GM23338 (cell line): ENCODE measurements at regions not wholly inside any gene's neighbourhood (a gene's known extent, or its start where the extent isn't known, plus 50 kb on each side); places are given as distances from the start of the nearest gene placed in this dataset.

ENCODE experiments used
- ATAC-seq: fragments of 200-7000 bp; cut with Tn5 transposase; 3 replicates; pipeline ENCODE4 v1.9.1; 2020
- DNase-seq: peaks from one replicate; pipeline ENCODE4 v3.0.0-alpha.2; 2015; ENCODE audit warnings: low spot score
- H2AFZ ChIP-seq: fragments of 200-600 bp; sonication (generic); 2 replicates; pipeline ENCODE4 v1.8.0; 2016; ENCODE audit warnings: antibody characterized with exemption, mild to moderate bottlenecking, moderate library complexity
- H3F3A ChIP-seq: fragments of 200-600 bp; sonication (generic); replicated peaks from 2 replicates; pipeline ENCODE4 v1.8.0; 2017; ENCODE audit warnings: antibody characterized with exemption, mixed run types, low read depth
- H3K27ac ChIP-seq: fragments of 200-600 bp; sonication (generic); 2 replicates; pipeline ENCODE4 v1.6.1; 2016; ENCODE audit warnings: low read depth
- H3K27me3 ChIP-seq: fragments of 200-600 bp; sonication (generic); 2 replicates; pipeline ENCODE4 v1.8.0; 2016; ENCODE audit warnings: mild to moderate bottlenecking, mixed run types, moderate library complexity; ENCODE audit not compliant: insufficient read depth
- H3K36me3 ChIP-seq: fragments of 200-600 bp; sonication (generic); 2 replicates; pipeline ENCODE4 v1.8.0; 2016; ENCODE audit warnings: mild to moderate bottlenecking; ENCODE audit not compliant: insufficient read depth
- H3K4me1 ChIP-seq: fragments of 200-600 bp; sonication (generic); 2 replicates; pipeline ENCODE4 v1.8.0; 2016; ENCODE audit warnings: mild to moderate bottlenecking, moderate library complexity; ENCODE audit not compliant: insufficient read depth
- H3K4me2 ChIP-seq: fragments of 200-600 bp; sonication (generic); 2 replicates; pipeline ENCODE4 v1.7.1; 2017; ENCODE audit warnings: mixed run types
- H3K4me3 ChIP-seq: fragments of 200-600 bp; sonication (generic); 2 replicates; pipeline ENCODE4 v1.6.1; 2016; ENCODE audit warnings: mixed run types
- H3K79me2 ChIP-seq: fragments of 200-600 bp; sonication (generic); replicated peaks from 2 replicates; pipeline ENCODE4 v1.8.0; 2017; ENCODE audit warnings: mild to moderate bottlenecking; ENCODE audit not compliant: insufficient read depth
- H3K9me2 ChIP-seq: fragments of 200-600 bp; sonication (generic); 2 replicates; pipeline ENCODE4 v1.8.0; 2017; ENCODE audit not compliant: insufficient read depth
- H4K20me1 ChIP-seq: fragments of 200-600 bp; sonication (generic); replicated peaks from 2 replicates; pipeline ENCODE4 v1.8.0; 2017; ENCODE audit warnings: mild to moderate bottlenecking; ENCODE audit not compliant: insufficient read depth
- H3K27ac Mint-ChIP-seq: 2 replicates; pipeline ENCODE4 v1.8.0; 2020; ENCODE audit warnings: inconsistent platforms, mild to moderate bottlenecking, moderate library complexity, mixed read lengths
- H3K27me3 Mint-ChIP-seq: 3 replicates; pipeline ENCODE4 v1.8.0; 2022; ENCODE audit warnings: low read depth, mild to moderate bottlenecking, moderate library complexity, mixed read lengths, inconsistent platforms; ENCODE audit not compliant: insufficient read depth, poor library complexity
- H3K36me3 Mint-ChIP-seq: 3 replicates; pipeline ENCODE4 v1.8.0; 2021; ENCODE audit warnings: low read depth, mild to moderate bottlenecking, inconsistent platforms, moderate library complexity, mixed read lengths
- H3K4me1 Mint-ChIP-seq: 3 replicates; pipeline ENCODE4 v1.8.0; 2020; ENCODE audit warnings: mild to moderate bottlenecking, inconsistent platforms, mixed read lengths
- H3K4me3 Mint-ChIP-seq: 3 replicates; pipeline ENCODE4 v1.8.0; 2021; ENCODE audit warnings: moderate library complexity, mild to moderate bottlenecking, inconsistent platforms, mixed read lengths
- H3K9me3 Mint-ChIP-seq: 3 replicates; pipeline ENCODE4 v1.8.0; 2020; ENCODE audit warnings: moderate library complexity, mild to moderate bottlenecking, inconsistent platforms, mixed read lengths
- CREB1 ChIP-seq: fragments of 250-450 bp; sonication (Bioruptor Pico); IDR thresholded peaks from 2 replicates; pipeline ENCODE4 v1.5.0; 2020; ENCODE audit warnings: low read depth, mild to moderate bottlenecking, moderate library complexity
- CTCF ChIP-seq, 2 experiments: fragments of 200-600 bp in 1 of 2; sonication (generic) in 1 of 2; conservative IDR thresholded peaks; 2 replicates each; pipeline versions ENCODE4 v1.5.1 to v1.6.1; 2016 to 2017; ENCODE audit warnings: antibody characterized with exemption in 2 of 2, low read depth in 2 of 2, mild to moderate bottlenecking in 2 of 2, moderate library complexity in 1 of 2
- ETS1 ChIP-seq: IDR thresholded peaks from 2 replicates; pipeline ENCODE4 v1.6.1; 2016; ENCODE audit warnings: antibody characterized with exemption
- EZH2 ChIP-seq: fragments of 200-600 bp; sonication (generic); IDR thresholded peaks from one replicate; pipeline ENCODE4 v1.8.0; 2017; ENCODE audit warnings: antibody characterized with exemption, mild to moderate bottlenecking, low read depth; ENCODE audit not compliant: unreplicated experiment
- EZH2phosphoT487 ChIP-seq: fragments of 200-600 bp; sonication (generic); IDR thresholded peaks from one replicate; pipeline ENCODE4 v1.8.1; 2018; ENCODE audit warnings: antibody characterized with exemption; ENCODE audit not compliant: unreplicated experiment
- JUNB ChIP-seq: IDR thresholded peaks from one replicate; pipeline ENCODE4 v1.6.1; 2016; ENCODE audit warnings: antibody characterized with exemption; ENCODE audit not compliant: unreplicated experiment
- NANOG ChIP-seq: IDR thresholded peaks from 2 replicates; pipeline ENCODE4 v1.6.1; 2016; ENCODE audit warnings: antibody characterized with exemption, borderline replicate concordance
- POLR2AphosphoS5 ChIP-seq: IDR thresholded peaks from 2 replicates; pipeline ENCODE4 v1.6.1; 2016; ENCODE audit warnings: antibody characterized with exemption, low read depth
- REST ChIP-seq: IDR thresholded peaks from one replicate; pipeline ENCODE4 v1.6.1; 2018; ENCODE audit warnings: antibody characterized with exemption; ENCODE audit not compliant: unreplicated experiment
- STAT1 ChIP-seq: IDR thresholded peaks from one replicate; pipeline ENCODE4 v1.6.1; 2016; ENCODE audit warnings: antibody characterized with exemption; ENCODE audit not compliant: unreplicated experiment
- ZNF114 ChIP-seq: fragments of 250-450 bp; sonication (Bioruptor Pico); IDR thresholded peaks from 2 replicates; pipeline ENCODE4 v1.5.0; 2020; ENCODE audit warnings: mild to moderate bottlenecking, moderate library complexity
- ZNF331 ChIP-seq: fragments of 250-450 bp; sonication (Bioruptor Pico); IDR thresholded peaks from 2 replicates; pipeline ENCODE4 v1.5.0; 2020; ENCODE audit warnings: low read depth, mild to moderate bottlenecking, moderate library complexity
- ZNF462 ChIP-seq: fragments of 250-450 bp; sonication (Bioruptor Pico); IDR thresholded peaks from 2 replicates; pipeline ENCODE4 v1.5.0; 2020; ENCODE audit warnings: mild to moderate bottlenecking, moderate library complexity

- H3K4me1 ChIP-seq, result peaks cover 9% of the 10 kb centered on the region
- H3K36me3 ChIP-seq, result no peaks in the 10 kb centered on the region
- DNase-seq (no peak), ATAC-seq (no peak)
- no peak for TF ChIP-seq POLR2AphosphoS5
- TF ChIP-seq EZH2, result no peak
- TF ChIP-seq REST, result no peak
- no peak for TF ChIP-seq CREB1 (CRISPR knock-in tag)
- TF ChIP-seq NANOG, result no peak
- no peak for TF ChIP-seq JUNB
- TF ChIP-seq STAT1, result no peak
- TF ChIP-seq ETS1, result no peak
- TF ChIP-seq ZNF331 (CRISPR knock-in tag), result no peak
- TF ChIP-seq ZNF462 (CRISPR knock-in tag), result no peak
- TF ChIP-seq CTCF (conservative IDR thresholded peaks at IDR 0.05; ENCODE audit: low read depth in 2 of 2), result no peak
- no peak for TF ChIP-seq EZH2phosphoT487
- no peak for TF ChIP-seq ZNF114 (CRISPR knock-in tag)
- H3K27ac Mint-ChIP-seq, result no peak overlapping the region
- no peak overlapping the region for H3K4me3 Mint-ChIP-seq
- no peak overlapping the region for H3K4me3 ChIP-seq
- H3K36me3 Mint-ChIP-seq, result no peaks in the 10 kb centered on the region; the same call in 2 of the 3 replicates
- peaks cover 1% of the 10 kb centered on the region for H3K27me3 Mint-ChIP-seq
- H2AFZ ChIP-seq, result no peak overlapping the region
- H3K9me3 Mint-ChIP-seq, result peaks cover 66% of the 10 kb centered on the region
- no peak overlapping the region for H3K4me2 ChIP-seq
- H3K27me3 ChIP-seq, result no peaks in the 10 kb centered on the region
- H3K4me1 Mint-ChIP-seq, result no peaks in the 10 kb centered on the region
- no peaks in the 10 kb centered on the region for H3K9me2 ChIP-seq
- H3F3A ChIP-seq, result no peaks in the 10 kb centered on the region
- no peak overlapping the region for H3K27ac ChIP-seq
- H3K79me2 ChIP-seq, result no peaks in the 10 kb centered on the region
- H4K20me1 ChIP-seq, result no peaks in the 10 kb centered on the region
These were observed 418.6 kb downstream of the CMPK2 start for GRCh38 chr2:6446938-6447608.
